Osteocyte (in vitro differentiated cells): ENCODE measurements at regions not wholly inside any gene's neighbourhood (a gene's known extent, or its start where the extent isn't known, plus 50 kb on each side); places are given as distances from the start of the nearest gene placed in this dataset.

Experiments
- DNase-seq: peaks from one replicate; pipeline ENCODE4 v3.0.0; 2021; ENCODE audit warnings: mixed read lengths; ENCODE audit not compliant: unreplicated experiment; ENCODE audit errors: extremely low spot score
- H3K27ac Mint-ChIP-seq: one replicate; pipeline ENCODE4 v1.8.0; 2021; ENCODE audit warnings: mild to moderate bottlenecking, mixed read lengths; ENCODE audit not compliant: unreplicated experiment
- H3K27me3 Mint-ChIP-seq: one replicate; pipeline ENCODE4 v1.8.0; 2021; ENCODE audit warnings: mixed read lengths; ENCODE audit not compliant: unreplicated experiment
- H3K36me3 Mint-ChIP-seq: one replicate; pipeline ENCODE4 v1.8.0; 2021; ENCODE audit warnings: mixed read lengths; ENCODE audit not compliant: unreplicated experiment
- H3K4me1 Mint-ChIP-seq: one replicate; pipeline ENCODE4 v1.8.0; 2021; ENCODE audit warnings: mixed read lengths; ENCODE audit not compliant: unreplicated experiment
- H3K4me3 Mint-ChIP-seq: one replicate; pipeline ENCODE4 v1.8.0; 2021; ENCODE audit warnings: mild to moderate bottlenecking, moderate library complexity, mixed read lengths; ENCODE audit not compliant: unreplicated experiment
- H3K9me3 Mint-ChIP-seq: one replicate; pipeline ENCODE4 v1.8.0; 2021; ENCODE audit warnings: mixed read lengths; ENCODE audit not compliant: unreplicated experiment
- CTCF ChIP-seq: fragments of 200-600 bp; sonication (generic); IDR thresholded peaks from 2 replicates; pipeline ENCODE4 v1.5.0; 2021; ENCODE audit warnings: antibody characterized with exemption, mild to moderate bottlenecking, moderate library complexity

DNA sequence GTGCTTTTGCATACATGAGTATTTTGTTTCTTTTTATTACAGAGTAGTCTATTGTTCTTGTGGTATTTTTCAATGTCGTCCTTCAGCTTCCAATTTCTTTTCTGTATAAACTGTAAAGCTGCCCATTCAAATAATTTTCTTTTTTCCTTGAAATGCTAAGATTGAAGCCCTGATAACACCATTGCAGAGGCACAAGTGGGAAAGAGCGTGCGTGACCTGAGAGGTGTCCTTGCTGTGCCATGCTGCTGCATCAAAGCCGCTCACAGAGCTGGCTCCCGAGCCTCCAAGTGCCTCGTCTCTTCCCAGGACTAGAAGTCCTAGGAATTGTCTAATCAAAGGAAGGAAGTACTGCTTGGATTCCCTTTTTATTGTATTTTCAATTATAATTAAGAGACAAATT, 101.9 kb upstream of the PFN2 start:
- TF ChIP-seq CTCF: no peak
- no peaks in the 10 kb centered on the region for H3K36me3 Mint-ChIP-seq
- H3K27me3 Mint-ChIP-seq: no peaks in the 10 kb centered on the region
- H3K27ac Mint-ChIP-seq: no peak overlapping the region
- DNase-seq: no peak
- H3K4me1 Mint-ChIP-seq: peaks cover 26% of the 10 kb centered on the region
- H3K9me3 Mint-ChIP-seq: no peaks in the 10 kb centered on the region
- H3K4me3 Mint-ChIP-seq: no peak overlapping the region

- no peak for DNase-seq
- no peak overlapping the region for H3K4me3 Mint-ChIP-seq
- no peaks in the 10 kb centered on the region for H3K9me3 Mint-ChIP-seq
- TF ChIP-seq CTCF: no peak
- H3K4me1 Mint-ChIP-seq: peaks cover 26% of the 10 kb centered on the region
- H3K36me3 Mint-ChIP-seq: no peaks in the 10 kb centered on the region
- no peak overlapping the region for H3K27ac Mint-ChIP-seq
- no peaks in the 10 kb centered on the region for H3K27me3 Mint-ChIP-seq
Measured at GRCh38 chr3:150070271-150070670, 99.6 kb upstream of the PFN2 start.

- no peak for DNase-seq
- H3K36me3 Mint-ChIP-seq: no peaks in the 10 kb centered on the region
- no peaks in the 10 kb centered on the region for H3K9me3 Mint-ChIP-seq
- TF ChIP-seq CTCF: no peak
- peaks cover 25% of the 10 kb centered on the region for H3K4me1 Mint-ChIP-seq
- no peak overlapping the region for H3K27ac Mint-ChIP-seq
- H3K27me3 Mint-ChIP-seq: no peaks in the 10 kb centered on the region
- H3K4me3 Mint-ChIP-seq: no peak overlapping the region
Measured at GRCh38 chr3:150069633-150070032, 98.9 kb upstream of the PFN2 start.

DNA sequence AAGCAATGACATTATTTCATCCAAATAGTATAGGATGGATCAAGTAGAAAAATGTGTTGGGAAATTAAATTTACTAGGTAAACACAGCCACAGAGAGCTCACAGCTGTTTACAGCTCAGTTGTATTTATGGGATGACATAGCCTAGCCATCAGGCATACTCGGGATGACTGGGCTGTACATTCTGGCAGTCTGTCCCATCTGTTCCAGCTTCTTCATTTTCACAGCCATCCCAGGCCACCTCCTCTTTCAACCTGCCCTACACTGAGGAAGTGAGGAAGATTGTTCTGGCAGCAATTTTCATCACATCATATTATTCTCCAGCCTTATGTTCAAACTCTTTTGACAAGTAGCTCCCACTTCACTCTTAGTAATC, 98.4 kb upstream of the PFN2 start:
- Mint-ChIP-seq H3K27ac (no peak overlapping the region), H3K4me1 (peaks cover 21% of the 10 kb centered on the region), H3K9me3 (no peaks in the 10 kb centered on the region), H3K27me3 (no peaks in the 10 kb centered on the region), H3K4me3 (no peak overlapping the region), H3K36me3 (no peaks in the 10 kb centered on the region)
- TF ChIP-seq CTCF: no peak
- DNase-seq: no peak

DNA sequence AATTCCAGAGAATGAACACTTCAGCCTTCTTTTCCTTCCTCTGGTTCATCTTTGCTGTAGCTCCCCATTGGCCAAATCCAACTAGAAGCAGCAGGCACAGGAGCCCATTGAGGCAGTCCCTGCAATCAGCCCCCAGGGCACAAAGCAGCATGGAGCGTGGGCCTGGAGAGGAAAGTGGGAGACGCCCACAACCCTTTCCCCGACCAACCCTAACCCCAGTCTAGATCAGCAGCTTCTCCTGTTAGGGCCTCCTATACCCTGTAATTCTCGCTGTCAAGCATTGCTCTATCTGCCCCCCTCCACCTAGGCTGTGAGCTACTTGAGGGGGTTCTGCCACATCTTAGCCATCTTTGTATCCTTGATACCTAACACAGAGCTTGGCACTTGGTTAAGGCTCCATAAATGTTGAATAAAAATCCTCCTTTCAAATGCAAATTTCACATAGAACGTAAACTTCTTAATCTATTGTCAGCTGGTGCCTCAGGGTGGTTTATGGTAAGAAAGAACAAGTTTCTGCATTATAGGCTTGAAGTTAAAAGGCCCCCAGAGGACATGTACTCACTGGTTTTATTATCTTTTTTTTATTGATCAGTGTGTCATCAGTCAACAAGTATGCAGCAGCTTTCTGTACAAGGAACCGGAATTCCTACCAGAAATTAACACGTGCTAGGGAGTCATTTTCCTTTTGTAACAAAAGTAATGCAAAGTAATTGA, 97.9 kb upstream of the PFN2 start:
- Mint-ChIP-seq H3K9me3 (no peaks in the 10 kb centered on the region), H3K27ac (no peak overlapping the region), H3K27me3 (no peaks in the 10 kb centered on the region), H3K36me3 (no peaks in the 10 kb centered on the region), H3K4me1 (peaks cover 18% of the 10 kb centered on the region), H3K4me3 (no peak overlapping the region)
- no peak for TF ChIP-seq CTCF
- no peak for DNase-seq
